SU-DHL-6 (cell line): ENCODE measurements at regions not wholly inside any gene's neighbourhood (a gene's known extent, or its start where the extent isn't known, plus 50 kb on each side); places are given as distances from the start of the nearest gene placed in this dataset.

Experiments used
- CTCF ChIP-seq: fragments of 200-600 bp; sonication (generic); IDR thresholded peaks from one replicate; pipeline ENCODE4 v1.5.1; 2017; ENCODE audit warnings: antibody characterized with exemption, mild to moderate bottlenecking, low read length, moderate library complexity; ENCODE audit not compliant: insufficient read depth, poor library complexity, severe bottlenecking
- EZH2phosphoT487 ChIP-seq: fragments of 200-600 bp; sonication (generic), shearing (Covaris generic); conservative IDR thresholded peaks from 2 replicates; pipeline ENCODE4 v1.6.1; 2018; ENCODE audit warnings: mild to moderate bottlenecking, antibody characterized with exemption, low read length, moderate library complexity, mixed read lengths

DNA sequence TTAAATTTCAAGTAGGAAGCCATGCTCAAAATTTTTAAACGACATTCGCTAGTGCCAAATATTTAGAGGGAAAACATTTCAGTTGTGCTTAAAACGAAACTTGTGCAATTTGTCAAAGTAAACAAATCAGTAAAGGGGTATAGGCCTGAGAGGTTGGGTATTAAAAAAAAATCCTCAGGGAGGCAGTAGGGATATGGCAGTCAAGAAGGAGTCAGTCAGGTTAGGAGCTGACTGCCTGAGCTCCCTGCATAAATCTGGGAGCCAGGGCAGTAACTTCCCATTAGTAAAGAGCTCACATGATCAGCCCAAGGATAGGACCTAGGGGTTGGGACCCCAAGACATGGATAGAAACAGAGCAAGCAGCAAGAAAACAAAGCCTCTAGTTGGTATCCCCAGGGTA is 120.7 kb upstream of the STAC start:
- TF ChIP-seq CTCF, result no peak
- no peak for TF ChIP-seq EZH2phosphoT487
